HG02852 (cell line): ENCODE measurements at regions not wholly inside any gene's neighbourhood (a gene's known extent, or its start where the extent isn't known, plus 50 kb on each side); places are given as distances from the start of the nearest gene placed in this dataset.
"Not testable (repeated sequence)": the region's sequence is repeated elsewhere in the genome, so short reads cannot be mapped to it uniquely, and the experiment has no call there.

Experiments used
- ATAC-seq: cut with Tn5 transposase; IDR thresholded peaks from one replicate; pipeline ENCODE4 v1.9.1; 2021; ENCODE audit warnings: mild to moderate bottlenecking, moderate library complexity; ENCODE audit not compliant: unreplicated experiment

- no peak for ATAC-seq
These were observed 1402.0 kb downstream of the BRD1 start for GRCh38 chr22:48425641-48426040.

DNA sequence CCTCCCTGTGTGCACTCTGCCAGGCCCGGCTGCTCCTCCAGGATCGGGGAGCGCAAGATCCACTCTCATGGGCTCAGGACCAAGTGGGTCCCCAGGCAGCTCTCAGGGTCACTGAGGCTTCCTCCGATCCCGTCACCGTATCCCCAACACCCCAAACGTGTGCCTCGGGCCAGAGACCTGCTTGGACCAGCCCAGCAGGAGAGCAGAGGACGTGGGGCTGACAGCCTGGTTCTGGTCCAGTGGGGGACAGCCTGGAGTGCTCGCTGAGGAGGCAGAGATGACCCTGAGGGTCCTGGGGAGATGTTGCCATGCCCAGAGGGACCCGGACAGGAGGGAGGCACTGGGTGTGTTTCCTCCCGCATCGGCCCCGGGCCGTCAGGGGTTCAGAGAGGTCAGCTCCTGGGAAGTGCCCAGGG lies 1402.6 kb downstream of the BRD1 start:
- no peak for ATAC-seq

GRCh38 chr22:48424661-48425060 lies 1403.0 kb downstream of the BRD1 start:
- no peak for ATAC-seq

DNA sequence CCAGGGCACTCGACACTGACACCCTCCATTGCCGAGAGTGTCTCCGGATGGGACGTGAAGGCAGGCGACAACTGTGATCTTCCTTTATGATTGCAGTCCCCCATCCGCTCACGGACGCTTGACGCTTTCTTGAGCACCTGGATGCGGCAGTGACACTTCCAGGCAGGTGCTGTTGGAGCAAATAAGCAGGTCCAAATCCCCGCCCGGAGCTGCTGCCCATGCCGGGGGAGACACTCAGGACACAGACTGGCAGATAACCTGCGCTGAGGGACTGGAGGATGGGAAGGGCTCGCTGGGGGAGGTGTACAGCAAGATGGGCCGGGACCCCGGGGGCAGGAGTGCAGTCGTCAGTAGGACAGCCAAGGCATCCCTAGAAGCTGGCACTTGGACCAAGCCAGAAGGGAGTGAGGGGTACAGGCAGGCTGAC lies 1403.5 kb downstream of the BRD1 start:
- no peak for ATAC-seq

DNA sequence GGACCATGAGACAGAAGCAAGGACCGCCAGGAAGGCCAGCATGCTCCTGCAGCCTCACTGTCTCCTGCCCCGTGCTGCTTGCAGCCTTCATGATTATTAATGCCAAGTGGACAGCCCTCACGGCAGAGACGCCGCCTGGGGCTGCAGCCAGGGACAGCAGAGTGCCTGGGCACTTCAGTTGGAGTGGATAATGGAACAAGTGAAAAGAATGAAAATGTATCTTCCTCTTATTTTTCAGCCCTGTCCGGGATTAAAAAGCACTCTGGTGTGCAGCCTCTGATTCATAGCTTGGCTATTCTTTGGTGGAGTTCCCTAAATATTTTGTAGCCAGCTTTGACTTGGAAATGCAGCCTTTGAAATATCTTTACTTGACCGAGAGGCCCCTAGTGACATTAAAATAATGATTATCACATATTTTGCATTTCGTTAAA lies 1404.2 kb downstream of the BRD1 start:
- no peak for ATAC-seq

GRCh38 chr22:48422900-48423480 lies 1404.7 kb downstream of the BRD1 start:
- no peak for ATAC-seq

DNA sequence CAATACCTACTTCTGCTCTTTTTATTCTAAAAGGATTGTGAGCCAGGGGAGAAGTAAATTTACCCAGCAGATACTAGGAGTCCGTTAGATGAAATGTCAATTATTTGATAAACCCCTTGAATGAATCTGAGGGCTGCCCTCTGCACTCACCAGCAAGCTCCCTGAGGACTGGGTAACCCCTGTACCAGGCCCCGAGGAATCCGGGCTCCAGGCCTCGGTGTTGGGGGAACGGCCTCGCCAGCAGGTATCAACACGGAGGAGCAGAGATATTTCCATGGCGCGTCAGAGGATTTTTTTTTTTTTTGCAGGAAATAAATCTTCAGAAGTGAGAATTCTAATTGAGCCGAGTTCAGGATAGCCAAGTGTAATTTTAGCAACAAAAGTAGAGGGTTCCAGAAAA lies 1408.8 kb downstream of the BRD1 start:
- ATAC-seq: no peak

GRCh38 chr22:48417225-48418070 lies 1410.2 kb downstream of the BRD1 start:
- no peak for ATAC-seq

DNA sequence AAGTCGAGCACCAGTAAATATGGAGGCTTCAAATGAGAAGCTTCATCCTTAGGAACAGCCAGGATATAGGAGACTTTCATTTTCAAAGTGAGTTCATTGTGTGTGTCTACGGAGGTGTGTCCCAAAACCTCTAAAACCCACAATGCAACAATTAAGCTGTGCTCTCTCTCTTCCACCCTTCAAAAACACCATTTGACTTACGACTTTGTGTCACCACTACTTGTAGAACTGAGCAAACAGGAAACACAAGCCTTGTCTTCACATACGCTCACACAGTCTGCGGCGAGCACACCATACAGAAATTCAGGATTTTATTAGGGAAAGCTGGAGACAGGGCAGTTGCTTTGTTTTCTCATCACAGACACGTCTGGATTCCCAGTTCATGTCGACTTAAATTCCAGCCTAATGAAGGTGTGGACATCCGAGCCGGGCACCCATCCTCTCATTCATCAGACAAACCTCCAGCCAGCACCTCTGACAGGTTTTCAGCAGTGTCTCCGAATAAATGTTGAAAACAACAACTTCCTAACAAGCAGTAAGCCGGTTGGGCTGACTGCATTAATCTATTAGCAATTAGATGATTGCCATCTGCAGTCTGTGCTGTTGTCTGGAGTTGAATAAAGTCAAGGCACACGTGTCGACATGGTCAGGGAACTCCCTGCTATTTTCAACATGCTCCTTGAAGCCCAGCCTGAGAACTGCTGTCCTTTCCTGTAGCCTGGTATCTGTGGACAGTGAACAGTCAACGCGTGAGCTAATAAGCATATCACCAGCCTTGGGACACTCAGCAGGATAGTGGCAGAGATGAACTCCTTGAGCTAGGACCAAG lies 1411.1 kb downstream of the BRD1 start:
- no peak for ATAC-seq

GRCh38 chr22:48415520-48415919 lies 1412.2 kb downstream of the BRD1 start:
- ATAC-seq: no peak

GRCh38 chr22:48414651-48415050 lies 1413.0 kb downstream of the BRD1 start:
- no peak for ATAC-seq

GRCh38 chr22:48412931-48413330 lies 1414.7 kb downstream of the BRD1 start:
- ATAC-seq: not testable (repeated sequence)

GRCh38 chr22:48410536-48410935 lies 1417.1 kb downstream of the BRD1 start:
- no peak for ATAC-seq

GRCh38 chr22:48407256-48407955 lies 1420.3 kb downstream of the BRD1 start:
- no peak for ATAC-seq

DNA sequence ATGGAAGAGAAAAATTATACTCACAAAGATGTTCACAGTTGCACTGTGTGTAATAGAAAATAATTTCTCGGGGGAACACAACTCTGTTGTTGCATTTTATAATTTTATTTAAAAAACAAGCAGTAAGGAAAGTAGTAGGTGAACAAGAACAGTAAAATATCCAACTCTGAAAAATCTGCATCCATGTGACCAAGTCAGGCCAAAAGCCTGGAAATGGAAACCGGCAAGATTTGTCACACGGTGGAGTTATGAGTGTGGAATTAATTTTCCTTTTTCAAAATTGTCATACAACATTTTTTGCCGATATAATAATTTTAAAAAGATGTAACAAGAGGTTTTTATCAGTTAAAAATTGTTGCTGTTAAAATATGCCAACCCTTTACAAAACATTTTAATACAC lies 1421.5 kb downstream of the BRD1 start:
- ATAC-seq: no peak

GRCh38 chr22:48405741-48406140 lies 1421.9 kb downstream of the BRD1 start:
- ATAC-seq: no peak

- no peak for ATAC-seq
These were observed 1422.7 kb downstream of the BRD1 start for GRCh38 chr22:48404801-48405447.

DNA sequence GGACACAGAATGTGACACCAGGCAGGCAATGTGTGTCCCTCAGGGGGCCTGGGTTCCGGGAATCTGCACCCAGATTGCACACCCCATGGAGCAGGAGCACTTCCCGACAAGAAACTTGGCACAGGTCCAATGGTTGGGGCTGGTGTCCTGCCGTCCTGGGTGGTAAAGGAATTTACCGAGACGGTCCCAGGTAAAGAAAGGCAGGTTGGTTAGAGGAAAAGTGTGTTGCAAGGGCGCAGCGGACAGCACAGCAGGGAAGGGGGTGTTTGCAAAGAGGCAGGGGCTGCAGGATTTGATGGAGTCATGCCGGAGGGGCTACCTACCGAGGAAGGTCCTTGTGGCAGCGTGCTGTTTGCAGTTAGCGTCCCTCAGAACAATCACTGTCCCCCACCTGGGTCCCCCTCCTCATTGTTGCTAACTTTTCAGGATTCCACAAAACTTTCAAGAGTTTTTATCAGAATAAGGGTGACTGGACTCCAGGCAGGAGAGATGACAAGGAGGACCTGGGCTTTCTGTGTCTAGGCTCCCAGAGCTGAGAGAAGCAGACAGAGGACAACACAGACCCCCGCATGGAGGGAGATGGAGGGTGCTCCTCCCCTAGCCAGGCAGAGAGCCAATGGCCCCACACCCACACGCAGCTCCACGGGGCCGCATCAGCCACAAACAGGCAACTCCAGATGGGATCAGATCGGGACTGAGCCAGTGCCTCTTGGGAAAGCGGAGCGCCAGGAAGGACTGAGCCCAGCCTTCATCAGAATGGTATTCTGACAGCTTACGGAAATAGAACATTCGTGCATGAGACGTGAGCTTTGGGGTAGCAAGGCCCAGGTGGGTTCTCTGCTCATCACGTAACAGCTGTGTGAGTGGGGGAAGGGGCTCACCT lies 1423.9 kb downstream of the BRD1 start:
- ATAC-seq: no peak

- no peak for ATAC-seq
These were observed 1425.1 kb downstream of the BRD1 start for GRCh38 chr22:48402591-48403031.
